ENCODE measurements at regions not wholly inside any gene's neighbourhood (a gene's known extent, or its start where the extent isn't known, plus 50 kb on each side); places are given as distances from the start of the nearest gene placed in this dataset.

- TF ChIP-seq, protein P1, sequence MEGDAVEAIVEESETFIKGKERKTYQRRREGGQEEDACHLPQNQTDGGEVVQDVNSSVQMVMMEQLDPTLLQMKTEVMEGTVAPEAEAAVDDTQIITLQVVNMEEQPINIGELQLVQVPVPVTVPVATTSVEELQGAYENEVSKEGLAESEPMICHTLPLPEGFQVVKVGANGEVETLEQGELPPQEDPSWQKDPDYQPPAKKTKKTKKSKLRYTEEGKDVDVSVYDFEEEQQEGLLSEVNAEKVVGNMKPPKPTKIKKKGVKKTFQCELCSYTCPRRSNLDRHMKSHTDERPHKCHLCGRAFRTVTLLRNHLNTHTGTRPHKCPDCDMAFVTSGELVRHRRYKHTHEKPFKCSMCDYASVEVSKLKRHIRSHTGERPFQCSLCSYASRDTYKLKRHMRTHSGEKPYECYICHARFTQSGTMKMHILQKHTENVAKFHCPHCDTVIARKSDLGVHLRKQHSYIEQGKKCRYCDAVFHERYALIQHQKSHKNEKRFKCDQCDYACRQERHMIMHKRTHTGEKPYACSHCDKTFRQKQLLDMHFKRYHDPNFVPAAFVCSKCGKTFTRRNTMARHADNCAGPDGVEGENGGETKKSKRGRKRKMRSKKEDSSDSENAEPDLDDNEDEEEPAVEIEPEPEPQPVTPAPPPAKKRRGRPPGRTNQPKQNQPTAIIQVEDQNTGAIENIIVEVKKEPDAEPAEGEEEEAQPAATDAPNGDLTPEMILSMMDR (IDR thresholded peaks at IDR 0.05; ENCODE audit: low read depth, low read length, missing control alignments), result no peak
- no peak for DNase-seq (ENCODE audit: extremely low read depth, low read depth)
- no peak overlapping the region for H3K4me3 ChIP-seq (replicated peaks; ENCODE audit: low read depth, low read length)
Measured at GRCh38 chr7:36090976-36091873, 61.8 kb upstream of the EEPD1 start.

DNA sequence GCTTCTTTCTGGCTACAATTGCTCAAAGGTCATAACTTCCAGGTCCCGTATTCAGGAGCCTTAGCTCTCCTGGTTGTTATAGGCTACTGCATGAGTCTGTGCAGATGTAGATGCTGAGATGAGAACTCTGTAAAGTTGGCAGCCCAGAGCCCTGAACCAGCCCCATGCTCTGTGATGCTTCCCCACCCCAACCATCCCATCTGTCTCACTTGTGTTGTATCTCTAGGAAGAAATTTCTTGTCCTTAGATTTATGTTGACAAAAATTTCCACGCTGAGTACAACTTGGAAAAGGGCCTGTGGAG, 61.2 kb upstream of the EEPD1 start:
- no peak overlapping the region for H3K4me3 ChIP-seq (replicated peaks; ENCODE audit: low read depth, low read length)
- no peak for DNase-seq (ENCODE audit: extremely low read depth, low read depth)

GRCh38 chr7:36092221-36092771, 60.8 kb upstream of the EEPD1 start:
- no peak for DNase-seq (ENCODE audit: extremely low read depth, low read depth)
- no peak overlapping the region for H3K4me3 ChIP-seq (replicated peaks; ENCODE audit: low read depth, low read length)
- TF ChIP-seq, protein P1 (IDR thresholded peaks at IDR 0.05; ENCODE audit: low read depth, low read length, missing control alignments), result no peak

More for the DNA sequence above, 61.2 kb upstream of the EEPD1 start:
- TF ChIP-seq, protein P1 (IDR thresholded peaks at IDR 0.05; ENCODE audit: low read depth, low read length, missing control alignments), result no peak

- no peak for DNase-seq (ENCODE audit: extremely low read depth, low read depth)
- H3K4me3 ChIP-seq (replicated peaks; ENCODE audit: low read depth, low read length), result no peak overlapping the region
- TF ChIP-seq, protein P1 (IDR thresholded peaks at IDR 0.05; ENCODE audit: low read depth, low read length, missing control alignments), result no peak
Measured at GRCh38 chr7:36096460-36097095, 56.5 kb upstream of the EEPD1 start.

DNA sequence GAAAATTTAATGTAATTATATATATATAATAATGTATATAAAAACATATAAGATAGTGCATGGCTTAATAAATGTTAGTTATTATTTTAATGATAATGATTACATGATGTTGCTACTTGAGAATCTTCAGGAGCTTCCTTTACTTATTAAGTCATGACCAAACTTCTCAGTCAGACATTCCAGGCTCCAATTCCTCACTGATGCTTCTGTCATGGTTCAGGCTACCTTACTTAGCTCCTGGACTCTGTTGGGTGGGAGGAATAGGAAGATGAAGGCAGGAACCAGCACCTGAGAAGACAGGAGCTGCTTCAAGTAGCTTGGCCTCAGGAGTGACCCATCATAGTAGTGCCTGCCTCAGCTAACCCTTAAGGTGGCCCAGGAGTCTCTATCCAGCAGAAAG, 55.0 kb upstream of the EEPD1 start:
- no peak overlapping the region for H3K4me3 ChIP-seq (replicated peaks; ENCODE audit: low read depth, low read length)
- DNase-seq (ENCODE audit: extremely low read depth, low read depth), result no peak
- TF ChIP-seq, protein P1 (IDR thresholded peaks at IDR 0.05; ENCODE audit: low read depth, low read length, missing control alignments), result no peak

GRCh38 chr7:36100226-36100625, 52.8 kb upstream of the EEPD1 start:
- H3K4me3 ChIP-seq (replicated peaks; ENCODE audit: low read depth, low read length), result no peak overlapping the region
- DNase-seq (ENCODE audit: extremely low read depth, low read depth), result no peak
- TF ChIP-seq, protein P1 (IDR thresholded peaks at IDR 0.05; ENCODE audit: low read depth, low read length, missing control alignments), result no peak

Data from HFF-Myc (cell line).